Dedifferentiated amniotic fluid mesenchymal stem cell (primary cell): ENCODE measurements at regions not wholly inside any gene's neighbourhood (a gene's known extent, or its start where the extent isn't known, plus 50 kb on each side); places are given as distances from the start of the nearest gene placed in this dataset.
A peak's percentile ranks its signal among the peaks of the same experiment; 100 is the strongest.
"Not testable (repeated sequence)": the region's sequence is repeated elsewhere in the genome, so short reads cannot be mapped to it uniquely, and the experiment has no call there.

Source experiments
- DNase-seq: peaks from one replicate; pipeline ENCODE4 v3.0.0-alpha.2; 2016; ENCODE audit errors: extremely low spot score

- DNase-seq: no peak
These were observed 141.8 kb downstream of the SIM1 start for GRCh38 chr6:100322886-100323285.

GRCh38 chr6:100320686-100321085 lies 144.0 kb downstream of the SIM1 start:
- no peak for DNase-seq

DNA sequence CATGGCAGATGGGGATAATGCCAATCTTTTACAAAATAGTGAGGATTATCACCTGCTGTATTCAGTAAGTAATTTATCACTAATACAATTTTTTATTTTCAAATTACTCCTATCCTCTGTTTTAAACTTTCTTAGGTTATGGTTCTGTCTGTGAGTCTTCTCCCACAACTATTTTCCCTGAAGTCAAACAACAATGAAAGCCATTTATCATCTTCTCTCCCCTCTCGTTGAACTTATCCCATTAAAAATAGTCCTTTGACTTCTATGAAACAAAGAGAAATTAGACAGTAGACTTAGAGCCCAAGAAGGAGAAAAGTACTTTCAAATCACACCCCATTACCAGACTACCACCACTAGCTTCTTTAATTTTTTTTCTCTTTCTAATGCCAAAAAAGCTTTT lies 147.7 kb downstream of the SIM1 start:
- no peak for DNase-seq

- DNase-seq: no peak
These were observed 150.5 kb downstream of the SIM1 start for GRCh38 chr6:100314186-100314585.

- no peak for DNase-seq
These were observed 152.9 kb downstream of the SIM1 start for GRCh38 chr6:100311707-100312251.

GRCh38 chr6:100309174-100309573 lies 155.5 kb downstream of the SIM1 start:
- DNase-seq: no peak

DNA sequence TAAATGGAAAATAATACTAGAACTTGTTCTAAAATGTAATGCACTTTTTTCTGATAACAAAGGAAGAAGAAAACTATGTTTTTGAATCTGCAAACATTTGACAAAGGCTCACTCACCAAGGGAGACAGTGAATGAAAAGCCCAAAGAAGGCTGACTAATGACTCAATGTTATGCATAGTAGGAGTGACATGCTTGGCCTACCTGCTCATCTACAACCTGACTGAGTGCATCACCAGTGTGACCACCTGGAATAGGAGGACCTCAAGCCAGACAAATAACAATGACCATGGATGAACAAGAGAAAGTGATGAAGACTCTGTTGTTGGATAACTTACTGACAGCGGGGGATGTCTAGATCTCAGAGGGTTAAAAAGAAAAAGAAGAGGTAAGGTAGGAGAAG lies 157.2 kb downstream of the SIM1 start:
- no peak for DNase-seq

GRCh38 chr6:100305209-100305869 lies 159.4 kb downstream of the SIM1 start:
- no peak for DNase-seq

DNA sequence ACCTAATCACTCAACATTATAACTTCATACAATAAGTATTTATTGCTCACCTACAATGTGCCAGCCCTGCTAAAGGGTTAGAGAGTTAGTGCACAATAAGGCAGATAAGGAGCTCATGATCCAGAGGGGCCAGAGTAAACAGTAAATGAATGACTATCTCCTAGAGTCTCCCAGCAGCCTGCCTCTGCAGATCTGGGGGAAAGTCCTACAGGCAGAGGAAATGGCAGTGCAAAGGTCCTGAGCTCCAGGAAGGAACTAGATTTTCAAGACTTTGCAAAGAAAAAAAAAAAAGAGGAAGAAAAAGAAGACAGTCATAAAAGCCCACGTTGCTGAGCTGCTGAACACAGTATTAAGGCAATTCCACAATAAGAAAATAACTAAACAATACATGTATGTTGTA lies 160.1 kb downstream of the SIM1 start:
- DNase-seq: no peak

DNA sequence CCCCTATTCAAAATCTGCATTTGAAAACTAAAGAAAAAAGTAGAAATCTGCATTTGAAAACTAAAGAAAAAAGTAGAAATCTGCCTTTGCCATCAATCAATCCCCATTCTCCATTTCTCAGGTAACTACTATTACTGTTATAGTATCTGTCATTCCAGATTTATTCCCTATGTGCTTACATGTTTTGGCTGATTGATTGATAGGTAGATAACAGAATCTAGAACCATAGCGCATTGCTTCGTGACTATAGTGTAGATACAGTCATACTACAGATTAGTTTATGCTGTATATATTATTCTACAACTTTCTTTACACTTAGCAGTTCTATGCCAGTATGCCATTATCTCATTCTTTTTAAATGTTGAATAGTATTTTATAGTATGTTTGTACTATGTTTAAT lies 163.0 kb downstream of the SIM1 start:
- no peak for DNase-seq

DNA sequence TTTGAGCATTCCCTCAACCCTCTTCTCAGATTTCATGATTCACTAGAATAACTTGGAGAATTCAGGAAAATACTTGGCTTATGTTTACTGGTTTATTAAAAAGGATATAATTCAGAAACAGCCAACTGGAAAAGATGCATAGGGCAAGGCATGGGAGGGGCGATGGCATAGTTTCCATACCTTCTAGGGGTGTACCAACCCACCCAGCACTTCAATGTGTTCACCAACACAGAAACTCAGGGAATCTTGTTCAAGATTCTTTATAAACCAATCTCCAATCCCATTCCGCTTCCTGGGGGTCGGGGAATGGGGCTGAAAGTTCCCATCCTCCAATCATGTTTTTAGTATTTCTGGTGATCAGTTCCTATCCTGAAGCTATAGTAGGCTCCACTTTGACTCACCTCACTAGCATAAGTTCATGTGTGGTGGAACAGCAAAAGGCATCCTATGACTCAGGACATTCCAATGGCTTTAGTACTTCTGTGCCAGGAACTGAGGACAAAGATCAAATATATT lies 164.4 kb downstream of the SIM1 start:
- DNase-seq: peak; percentile 68

- DNase-seq: no peak
These were observed 167.7 kb downstream of the SIM1 start for GRCh38 chr6:100296810-100297544.

GRCh38 chr6:100295172-100295571 lies 169.5 kb downstream of the SIM1 start:
- not testable (repeated sequence) for DNase-seq

GRCh38 chr6:100289285-100289684 lies 175.4 kb downstream of the SIM1 start:
- DNase-seq: no peak

DNA sequence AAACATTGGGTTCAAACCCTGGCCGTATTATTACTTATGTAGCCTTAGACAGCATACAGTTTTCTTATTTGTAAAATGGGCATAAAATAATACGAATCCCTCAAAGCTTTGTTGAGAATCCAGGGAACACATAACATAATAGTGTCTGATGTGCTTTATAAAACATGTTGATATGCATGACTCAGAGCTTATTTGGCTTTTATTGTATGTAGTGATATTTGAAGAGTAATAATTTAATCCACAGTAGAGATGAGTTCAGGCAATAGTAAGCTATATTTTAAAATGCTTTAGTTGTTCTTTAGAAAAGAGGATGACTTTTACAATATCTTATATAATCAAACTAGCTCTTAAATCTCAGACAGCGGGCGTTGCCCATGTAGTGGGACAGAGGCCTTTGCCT lies 176.4 kb downstream of the SIM1 start:
- no peak for DNase-seq

DNA sequence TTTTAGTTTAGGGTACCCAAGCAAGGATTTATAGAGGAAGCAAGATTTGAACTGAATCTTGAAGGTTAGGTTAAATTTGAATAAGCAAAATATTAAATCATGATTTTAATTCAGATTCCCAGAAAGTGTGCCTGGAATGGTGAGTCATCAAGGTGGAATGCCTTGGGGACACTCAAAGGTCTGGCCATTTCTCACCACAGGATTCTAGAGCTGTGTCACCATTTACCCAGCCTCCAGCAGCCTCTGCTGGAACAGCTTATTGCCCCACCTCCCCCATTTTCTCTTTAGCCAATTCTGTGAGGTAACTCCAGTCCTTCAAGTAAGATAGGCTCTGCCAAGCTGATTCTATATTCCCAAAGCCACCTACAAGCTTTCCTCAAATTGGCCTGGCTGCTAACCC lies 181.4 kb downstream of the SIM1 start:
- no peak for DNase-seq

GRCh38 chr6:100281471-100281901 lies 183.2 kb downstream of the SIM1 start:
- DNase-seq: no peak

- no peak for DNase-seq
These were observed 188.2 kb downstream of the SIM1 start for GRCh38 chr6:100276311-100277057.

DNA sequence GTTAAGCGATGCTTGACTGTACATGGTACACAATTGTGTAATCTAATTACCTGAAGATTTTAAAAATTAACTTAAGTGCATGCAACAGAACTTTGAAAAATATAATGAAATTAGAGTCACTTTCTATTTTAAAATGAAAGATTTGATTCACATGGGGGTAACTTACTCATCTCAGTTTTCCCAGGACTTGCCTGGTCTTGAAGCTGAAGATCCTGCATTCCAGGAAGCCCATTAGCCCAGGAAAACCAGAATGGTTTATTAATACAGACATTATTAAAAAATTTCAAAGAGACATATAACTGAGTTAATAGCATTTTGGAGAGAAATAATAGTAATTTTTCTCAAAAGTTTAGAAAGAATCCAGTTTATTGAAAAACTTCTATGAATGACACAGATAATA lies 190.6 kb downstream of the SIM1 start:
- no peak for DNase-seq

GRCh38 chr6:100271625-100272024 lies 193.1 kb downstream of the SIM1 start:
- DNase-seq: no peak

DNA sequence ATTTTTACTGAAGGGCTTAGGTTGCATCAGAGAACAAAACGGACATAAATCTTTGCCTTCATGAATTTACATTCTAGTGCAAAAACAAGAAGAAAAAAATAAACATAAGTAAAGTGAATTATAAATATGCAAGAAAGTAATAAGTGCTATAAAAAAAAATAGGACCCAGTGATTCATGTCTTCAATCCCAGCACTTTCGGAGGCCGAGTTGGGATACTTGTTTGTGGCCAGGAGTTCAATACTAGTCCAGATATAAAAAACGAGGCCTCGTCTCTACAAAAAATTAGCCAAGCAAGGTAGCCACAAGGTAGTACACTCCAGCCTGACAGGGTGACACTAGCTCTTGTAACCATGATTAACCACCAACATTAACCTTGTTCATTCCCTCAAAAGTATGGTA lies 193.5 kb downstream of the SIM1 start:
- no peak for DNase-seq

DNA sequence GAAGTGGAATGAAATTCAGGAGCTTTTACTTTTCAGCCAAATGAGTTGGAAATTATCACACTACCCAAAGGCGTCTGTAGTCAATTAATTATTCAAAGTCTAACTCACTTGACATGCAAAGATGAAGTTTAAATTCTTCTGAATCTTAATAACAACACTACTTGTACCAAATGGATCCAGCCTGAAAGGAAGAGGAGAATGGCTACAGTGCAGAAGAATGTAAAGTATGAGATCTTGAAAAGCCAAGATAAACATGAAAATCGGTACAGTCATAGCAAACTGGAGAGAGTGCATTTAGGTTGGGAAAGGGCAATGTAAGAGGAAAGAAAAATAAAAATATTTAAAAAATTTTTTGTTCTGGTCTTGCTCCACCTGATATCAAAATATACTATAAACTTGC lies 195.5 kb downstream of the SIM1 start:
- peak; percentile 77 for DNase-seq
